SK-N-SH (cell line): ENCODE measurements at regions not wholly inside any gene's neighbourhood (a gene's known extent, or its start where the extent isn't known, plus 50 kb on each side); places are given as distances from the start of the nearest gene placed in this dataset.

Source experiments
- CTCF ChIA-PET: fragments of 300-600, 350-600 bp; formaldehyde crosslinking; extraction: SDS; loops from one replicate; lab custom pipeline; 2021; lab: Yijun Ruan, JAX
- POLR2A ChIA-PET: fragments of 350-600 bp; sonication (Branson Sonifier 250); formaldehyde crosslinking; extraction: SDS; loops from one replicate; lab custom pipeline; 2020; ENCODE audit warnings: antibody characterized with exemption, inconsistent platforms; lab: Yijun Ruan, JAX
- DNase-seq: peaks from one replicate; pipeline ENCODE4 v3.0.0; 2012
- H2AFZ ChIP-seq: fragments of 200-600 bp; sonication (generic); 2 replicates; pipeline ENCODE4 v1.8.1; 2016; ENCODE audit warnings: antibody characterized with exemption, mild to moderate bottlenecking, low read depth
- H3F3A ChIP-seq: fragments of 200-600 bp; sonication (generic); replicated peaks from 2 replicates; pipeline ENCODE3; 2016; ENCODE audit warnings: antibody characterized with exemption, mild to moderate bottlenecking; ENCODE audit not compliant: insufficient read depth
- H3K27ac ChIP-seq, 2 experiments: fragments of 200-500 bp in 1 of 2; fragments of 200-600 bp in 1 of 2; sonication (Bioruptor generic) in 1 of 2; sonication (generic), shearing (Covaris generic) in 1 of 2; 2 replicates each; pipeline versions ENCODE4 v1.5.1 to v1.6.1; 2014 to 2016; ENCODE audit warnings: low read depth in 2 of 2, inconsistent platforms in 1 of 2, low read length in 1 of 2, mild to moderate bottlenecking in 1 of 2, mixed read lengths in 1 of 2
- H3K27me3 ChIP-seq: fragments of 200-600 bp; sonication (generic), shearing (Covaris generic); 2 replicates; pipeline ENCODE4 v1.6.1; 2016; ENCODE audit warnings: mixed run types; ENCODE audit not compliant: insufficient read depth
- H3K36me3 ChIP-seq, 2 experiments: fragments of 200-500 bp in 1 of 2; fragments of 200-600 bp in 1 of 2; sonication (Bioruptor generic) in 1 of 2; sonication (generic) in 1 of 2; replicated peaks in 1 of 2; 2 replicates each; pipeline versions ENCODE3 to v1.5.1; 2014 to 2016; ENCODE audit warnings: low read length in 1 of 2, mild to moderate bottlenecking in 1 of 2; ENCODE audit not compliant: insufficient read depth in 2 of 2, control insufficient read depth in 1 of 2
- H3K4me1 ChIP-seq, 2 experiments: fragments of 200-500 bp in 1 of 2; fragments of 200-600 bp in 1 of 2; sonication (Bioruptor generic) in 1 of 2; sonication (generic), shearing (Covaris generic) in 1 of 2; 2 replicates each; pipeline versions ENCODE4 v1.5.1 to v1.6.1; 2014 to 2016; ENCODE audit warnings: low read depth in 1 of 2, low read length in 1 of 2, mixed run types in 1 of 2; ENCODE audit not compliant: insufficient read depth in 2 of 2, control insufficient read depth in 1 of 2
- H3K4me2 ChIP-seq: fragments of 200-600 bp; sonication (generic), shearing (Covaris generic); 2 replicates; pipeline ENCODE4 v1.6.1; 2017; ENCODE audit warnings: mixed run types
- H3K4me3 ChIP-seq, 2 experiments: fragments of 200-500 bp in 1 of 2; fragments of 200-600 bp in 1 of 2; sonication (Bioruptor generic) in 1 of 2; sonication (generic), shearing (Covaris generic) in 1 of 2; 2 replicates each; pipeline versions ENCODE4 v1.5.1 to v1.8.1; 2014 to 2016; ENCODE audit warnings: low read depth in 2 of 2, inconsistent platforms in 1 of 2, low read length in 1 of 2, mild to moderate bottlenecking in 1 of 2, mixed read lengths in 1 of 2, moderate library complexity in 1 of 2
- H3K79me2 ChIP-seq: fragments of 200-600 bp; sonication (generic); 2 replicates; pipeline ENCODE4 v1.8.1; 2017; ENCODE audit warnings: mild to moderate bottlenecking; ENCODE audit not compliant: insufficient read depth
- H3K9ac ChIP-seq: fragments of 200-600 bp; sonication (generic); 2 replicates; pipeline ENCODE4 v1.6.1; 2017; ENCODE audit warnings: mixed run types
- H3K9me2 ChIP-seq: fragments of 200-600 bp; sonication (generic); 2 replicates; pipeline ENCODE4 v1.6.1; 2017; ENCODE audit warnings: mixed run types
- H3K9me3 ChIP-seq: fragments of 200-600 bp; sonication (generic); 2 replicates; pipeline ENCODE4 v1.6.1; 2017; ENCODE audit warnings: mixed run types, mild to moderate bottlenecking, moderate library complexity
- H4K20me1 ChIP-seq: fragments of 200-600 bp; sonication (generic); 2 replicates; pipeline ENCODE4 v1.6.1; 2017; ENCODE audit warnings: mild to moderate bottlenecking, mixed run types; ENCODE audit not compliant: insufficient read depth
- CHD2 ChIP-seq: fragments of 150-350 bp; IDR thresholded peaks from 2 replicates; pipeline ENCODE4 v1.6.1; 2018; ENCODE audit warnings: low read length; ENCODE audit not compliant: partially characterized antibody
- ELF1 ChIP-seq: IDR thresholded peaks from 2 replicates; pipeline ENCODE4 v1.4.0; 2012
- EZH2phosphoT487 ChIP-seq: fragments of 200-600 bp; sonication (generic); IDR thresholded peaks from 2 replicates; pipeline ENCODE4 v1.6.1; 2017; ENCODE audit warnings: low read depth, mixed run types, mild to moderate bottlenecking, antibody characterized with exemption, moderate library complexity, borderline replicate concordance
- FOXJ3 ChIP-seq: sonication (generic); formaldehyde crosslinking; IDR thresholded peaks from 2 replicates; pipeline ENCODE4 v1.5.1; 2020; ENCODE audit warnings: mild to moderate bottlenecking, missing genetic modification reagents
- FOXM1 ChIP-seq: IDR thresholded peaks from 2 replicates; pipeline ENCODE4 v1.4.0; 2012; ENCODE audit warnings: low read depth, mild to moderate bottlenecking
- GATA2 ChIP-seq: sonication (generic); formaldehyde crosslinking; IDR thresholded peaks from 2 replicates; pipeline ENCODE4 v1.5.0; 2020; ENCODE audit warnings: mild to moderate bottlenecking, missing genetic modification reagents
- JUND ChIP-seq: IDR thresholded peaks from 2 replicates; pipeline ENCODE4 v1.4.0; 2012
- MEF2A ChIP-seq: IDR thresholded peaks from 2 replicates; pipeline ENCODE4 v1.4.0; 2012; ENCODE audit warnings: low read depth, borderline replicate concordance
- MXI1 ChIP-seq: IDR thresholded peaks from 2 replicates; pipeline ENCODE4 v1.6.1; 2012; ENCODE audit warnings: mild to moderate bottlenecking, low read depth, low read length, improper control_type of control experiment
- NFIC ChIP-seq: IDR thresholded peaks from 2 replicates; pipeline ENCODE4 v1.4.0; 2012; ENCODE audit warnings: borderline replicate concordance
- NRF1 ChIP-seq: IDR thresholded peaks from 2 replicates; pipeline ENCODE4 v1.6.1; 2012; ENCODE audit warnings: low read depth, mild to moderate bottlenecking, low read length
- RCOR1 ChIP-seq: fragments of 150-350 bp; IDR thresholded peaks from 2 replicates; pipeline ENCODE4 v1.6.1; 2017; ENCODE audit warnings: antibody characterized with exemption, low read length
- RXRA ChIP-seq: IDR thresholded peaks from 2 replicates; pipeline ENCODE4 v1.4.0; 2012; ENCODE audit warnings: low read depth, mild to moderate bottlenecking, borderline replicate concordance
- SMC3 ChIP-seq: IDR thresholded peaks from 2 replicates; pipeline ENCODE4 v1.6.1; 2012; ENCODE audit warnings: low read depth, low read length, improper control_type of control experiment
- TAF1 ChIP-seq: IDR thresholded peaks from 2 replicates; pipeline ENCODE4 v1.6.1; 2012; ENCODE audit warnings: low read depth, mild to moderate bottlenecking, low read length, moderate library complexity, borderline replicate concordance
- YY1 ChIP-seq: IDR thresholded peaks from 2 replicates; pipeline ENCODE4 v1.4.0; 2012; ENCODE audit warnings: low read depth, mild to moderate bottlenecking
- WGBS: methylation state at CpG from one replicate; pipeline ENCODE4 v1.1.6; 2017; ENCODE audit warnings: low lambda C conversion rate; 5-methylcytosine and 5-hydroxymethylcytosine counted together
- TF ChIP-seq, protein P1 (sequence below): IDR thresholded peaks from 2 replicates; pipeline ENCODE4; 2012
- TF ChIP-seq, protein P2 (sequence below): IDR thresholded peaks from 2 replicates; pipeline ENCODE4 v1.4.0; 2012; ENCODE audit warnings: low read depth, borderline replicate concordance
- TF ChIP-seq, protein P3 (sequence below): fragments of 150-350 bp; IDR thresholded peaks from 2 replicates; pipeline ENCODE4 v1.6.1; 2017; ENCODE audit warnings: antibody characterized with exemption, low read length, low read depth, borderline replicate concordance
- TF ChIP-seq, protein P4 (sequence below): fragments of 200-600 bp; sonication (generic); IDR thresholded peaks from 2 replicates; pipeline ENCODE4 v1.6.1; 2017; ENCODE audit warnings: antibody characterized with exemption, mild to moderate bottlenecking, moderate library complexity

DNA sequence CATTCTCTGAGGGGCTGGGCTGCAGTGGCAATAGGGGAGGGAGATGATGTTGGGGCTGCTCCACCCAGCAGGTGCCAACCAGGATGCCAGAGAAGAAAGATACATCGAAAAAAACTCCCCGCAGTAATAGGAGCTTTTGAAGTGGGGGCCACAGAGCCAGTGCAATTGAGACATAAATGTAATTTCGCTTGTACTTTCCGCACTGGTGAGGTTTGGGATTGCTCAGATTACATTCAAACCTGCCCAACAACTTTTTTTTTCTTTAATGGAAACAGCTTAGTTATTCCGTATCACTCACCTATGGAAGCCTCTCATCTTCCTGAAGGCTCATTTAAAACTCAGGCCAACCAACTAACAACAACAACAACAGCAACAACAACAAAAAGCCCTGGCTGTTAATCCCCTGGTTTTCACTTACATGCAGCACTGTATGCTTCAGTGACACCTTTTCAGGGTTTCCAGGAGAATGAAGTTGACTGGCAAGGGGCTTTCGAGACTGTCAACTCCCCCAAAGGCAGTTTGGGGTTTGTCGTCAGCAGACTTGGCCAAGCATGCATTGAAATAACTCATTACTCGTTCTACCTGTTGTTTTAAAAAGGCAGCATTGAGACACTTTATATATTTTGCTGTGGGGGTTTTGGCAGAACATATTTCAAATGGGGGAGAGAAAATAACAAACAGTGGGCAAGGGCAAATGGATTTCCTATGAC, 163.8 kb downstream of the EBLN2 start:
- no peaks in the 10 kb centered on the region for H3K27me3 ChIP-seq
- POLR2A ChIA-PET, result no interaction called here
- no peak overlapping the region for H3K4me3 ChIP-seq
- no peak overlapping the region for H3K27ac ChIP-seq
- H2AFZ ChIP-seq, result no peak overlapping the region
- WGBS, result 63% methylated on average over 8 of the region's 8 CpGs
- H3K36me3 ChIP-seq, result no peaks in the 10 kb centered on the region
- CTCF ChIA-PET, result interaction anchor here (1.0 kb wide), 1 partner anchor 15 kb away, joined by 3 read pairs; no protein-coding TSS in a partner anchor
- DNase-seq, result no peak
- H3K9me3 ChIP-seq, result no peaks in the 10 kb centered on the region
- H3K4me1 ChIP-seq, result peaks cover 0 to 6% of the 10 kb centered on the region in 2 experiments; a peak in 2 of 4 replicates
- no peaks in the 10 kb centered on the region for H3F3A ChIP-seq
- no peaks in the 10 kb centered on the region for H3K79me2 ChIP-seq
- H3K9me2 ChIP-seq, result no peaks in the 10 kb centered on the region
- H3K9ac ChIP-seq, result no peak overlapping the region
- no peak overlapping the region for H3K4me2 ChIP-seq
- no peaks in the 10 kb centered on the region for H4K20me1 ChIP-seq
- TF ChIP-seq MEF2A (no peak), MXI1 (no peak), JUND (no peak), NFIC (no peak), FOXM1 (no peak), YY1 (no peak), FOXJ3 (CRISPR knock-in tag) (no peak), RXRA (no peak), CHD2 (no peak), NRF1 (no peak), SMC3 (no peak), GATA2 (no peak), ELF1 (no peak), EZH2phosphoT487 (no peak), RCOR1 (no peak), TAF1 (no peak)
- TF ChIP-seq, protein P1, sequence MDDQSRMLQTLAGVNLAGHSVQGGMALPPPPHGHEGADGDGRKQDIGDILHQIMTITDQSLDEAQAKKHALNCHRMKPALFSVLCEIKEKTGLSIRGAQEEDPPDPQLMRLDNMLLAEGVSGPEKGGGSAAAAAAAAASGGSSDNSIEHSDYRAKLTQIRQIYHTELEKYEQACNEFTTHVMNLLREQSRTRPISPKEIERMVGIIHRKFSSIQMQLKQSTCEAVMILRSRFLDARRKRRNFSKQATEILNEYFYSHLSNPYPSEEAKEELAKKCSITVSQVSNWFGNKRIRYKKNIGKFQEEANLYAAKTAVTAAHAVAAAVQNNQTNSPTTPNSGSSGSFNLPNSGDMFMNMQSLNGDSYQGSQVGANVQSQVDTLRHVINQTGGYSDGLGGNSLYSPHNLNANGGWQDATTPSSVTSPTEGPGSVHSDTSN, result no peak
- TF ChIP-seq, protein P2, sequence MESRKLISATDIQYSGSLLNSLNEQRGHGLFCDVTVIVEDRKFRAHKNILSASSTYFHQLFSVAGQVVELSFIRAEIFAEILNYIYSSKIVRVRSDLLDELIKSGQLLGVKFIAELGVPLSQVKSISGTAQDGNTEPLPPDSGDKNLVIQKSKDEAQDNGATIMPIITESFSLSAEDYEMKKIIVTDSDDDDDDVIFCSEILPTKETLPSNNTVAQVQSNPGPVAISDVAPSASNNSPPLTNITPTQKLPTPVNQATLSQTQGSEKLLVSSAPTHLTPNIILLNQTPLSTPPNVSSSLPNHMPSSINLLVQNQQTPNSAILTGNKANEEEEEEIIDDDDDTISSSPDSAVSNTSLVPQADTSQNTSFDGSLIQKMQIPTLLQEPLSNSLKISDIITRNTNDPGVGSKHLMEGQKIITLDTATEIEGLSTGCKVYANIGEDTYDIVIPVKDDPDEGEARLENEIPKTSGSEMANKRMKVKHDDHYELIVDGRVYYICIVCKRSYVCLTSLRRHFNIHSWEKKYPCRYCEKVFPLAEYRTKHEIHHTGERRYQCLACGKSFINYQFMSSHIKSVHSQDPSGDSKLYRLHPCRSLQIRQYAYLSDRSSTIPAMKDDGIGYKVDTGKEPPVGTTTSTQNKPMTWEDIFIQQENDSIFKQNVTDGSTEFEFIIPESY, result no peak
- TF ChIP-seq, protein P3, sequence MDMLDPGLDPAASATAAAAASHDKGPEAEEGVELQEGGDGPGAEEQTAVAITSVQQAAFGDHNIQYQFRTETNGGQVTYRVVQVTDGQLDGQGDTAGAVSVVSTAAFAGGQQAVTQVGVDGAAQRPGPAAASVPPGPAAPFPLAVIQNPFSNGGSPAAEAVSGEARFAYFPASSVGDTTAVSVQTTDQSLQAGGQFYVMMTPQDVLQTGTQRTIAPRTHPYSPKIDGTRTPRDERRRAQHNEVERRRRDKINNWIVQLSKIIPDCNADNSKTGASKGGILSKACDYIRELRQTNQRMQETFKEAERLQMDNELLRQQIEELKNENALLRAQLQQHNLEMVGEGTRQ, result no peak
- TF ChIP-seq, protein P4, sequence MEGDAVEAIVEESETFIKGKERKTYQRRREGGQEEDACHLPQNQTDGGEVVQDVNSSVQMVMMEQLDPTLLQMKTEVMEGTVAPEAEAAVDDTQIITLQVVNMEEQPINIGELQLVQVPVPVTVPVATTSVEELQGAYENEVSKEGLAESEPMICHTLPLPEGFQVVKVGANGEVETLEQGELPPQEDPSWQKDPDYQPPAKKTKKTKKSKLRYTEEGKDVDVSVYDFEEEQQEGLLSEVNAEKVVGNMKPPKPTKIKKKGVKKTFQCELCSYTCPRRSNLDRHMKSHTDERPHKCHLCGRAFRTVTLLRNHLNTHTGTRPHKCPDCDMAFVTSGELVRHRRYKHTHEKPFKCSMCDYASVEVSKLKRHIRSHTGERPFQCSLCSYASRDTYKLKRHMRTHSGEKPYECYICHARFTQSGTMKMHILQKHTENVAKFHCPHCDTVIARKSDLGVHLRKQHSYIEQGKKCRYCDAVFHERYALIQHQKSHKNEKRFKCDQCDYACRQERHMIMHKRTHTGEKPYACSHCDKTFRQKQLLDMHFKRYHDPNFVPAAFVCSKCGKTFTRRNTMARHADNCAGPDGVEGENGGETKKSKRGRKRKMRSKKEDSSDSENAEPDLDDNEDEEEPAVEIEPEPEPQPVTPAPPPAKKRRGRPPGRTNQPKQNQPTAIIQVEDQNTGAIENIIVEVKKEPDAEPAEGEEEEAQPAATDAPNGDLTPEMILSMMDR, result no peak
